Embryonic facial prominence (tissue), 1 donor: ENCODE measurements at regions not wholly inside any gene's neighbourhood (a gene's known extent, or its start where the extent isn't known, plus 50 kb on each side); places are given as distances from the start of the nearest gene placed in this dataset.

Experiments
- DNase-seq: peaks from one replicate; pipeline ENCODE4 v3.0.0-alpha.2; 2016; ENCODE audit errors: extremely low spot score

DNA sequence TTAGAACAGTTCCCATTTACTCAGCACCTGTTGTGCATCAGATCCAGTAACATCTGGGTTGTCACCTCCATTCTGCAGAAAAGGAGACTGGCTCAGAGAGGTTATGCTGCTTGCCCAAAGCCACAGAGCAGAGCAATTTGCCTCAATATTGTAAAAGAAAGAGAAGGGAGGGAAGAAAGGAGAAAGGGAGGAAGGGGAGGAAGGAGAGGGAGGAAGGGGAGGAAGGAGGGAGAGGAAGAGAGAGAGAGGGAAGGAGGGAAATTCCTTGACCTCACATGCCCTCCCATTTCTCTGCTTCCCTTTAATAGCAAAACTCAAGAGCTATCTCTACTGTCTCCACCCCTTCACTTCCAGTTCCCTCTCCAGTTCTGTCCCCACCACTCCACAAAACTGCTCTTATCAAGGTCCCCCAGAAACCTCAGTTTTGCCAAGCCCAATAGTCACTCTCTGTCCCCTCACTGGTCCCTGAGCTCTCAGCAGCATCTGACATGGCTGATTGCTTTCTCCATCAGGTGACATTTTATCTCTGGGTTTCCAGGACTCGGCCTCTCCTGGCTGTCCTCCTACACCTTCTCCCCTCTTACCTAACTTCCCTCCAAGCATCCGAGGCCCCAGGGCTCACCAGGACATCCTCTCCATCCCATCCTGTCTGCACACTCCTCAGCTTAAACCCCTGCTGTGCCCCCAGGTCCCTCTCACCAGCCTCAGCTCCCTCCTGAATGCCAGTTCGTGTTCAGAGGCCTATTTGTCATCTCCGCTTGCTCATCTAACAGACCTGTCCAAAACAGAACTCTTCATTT, 104.7 kb upstream of the LINGO1 start:
- DNase-seq = no peak

DNA sequence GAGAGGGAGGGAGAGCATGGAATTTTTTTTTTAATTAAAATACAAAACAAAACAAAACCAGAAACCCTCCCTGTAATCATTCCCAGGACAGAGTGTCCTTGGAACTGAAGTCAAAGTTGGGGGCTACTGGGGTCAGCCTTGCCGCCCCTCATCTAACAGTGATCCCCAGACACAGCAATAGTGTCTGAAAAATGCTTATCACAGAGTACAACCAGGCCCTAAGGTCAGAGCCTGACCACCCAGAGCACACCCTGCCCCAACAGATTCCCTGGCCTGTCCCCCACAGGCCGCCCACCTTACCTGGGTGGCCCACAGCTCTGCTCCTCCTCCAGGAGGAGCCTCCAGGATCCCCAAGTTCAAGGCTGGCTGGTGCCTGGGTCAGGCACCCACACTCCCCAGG, 101.6 kb upstream of the LINGO1 start:
- DNase-seq = no peak

DNA sequence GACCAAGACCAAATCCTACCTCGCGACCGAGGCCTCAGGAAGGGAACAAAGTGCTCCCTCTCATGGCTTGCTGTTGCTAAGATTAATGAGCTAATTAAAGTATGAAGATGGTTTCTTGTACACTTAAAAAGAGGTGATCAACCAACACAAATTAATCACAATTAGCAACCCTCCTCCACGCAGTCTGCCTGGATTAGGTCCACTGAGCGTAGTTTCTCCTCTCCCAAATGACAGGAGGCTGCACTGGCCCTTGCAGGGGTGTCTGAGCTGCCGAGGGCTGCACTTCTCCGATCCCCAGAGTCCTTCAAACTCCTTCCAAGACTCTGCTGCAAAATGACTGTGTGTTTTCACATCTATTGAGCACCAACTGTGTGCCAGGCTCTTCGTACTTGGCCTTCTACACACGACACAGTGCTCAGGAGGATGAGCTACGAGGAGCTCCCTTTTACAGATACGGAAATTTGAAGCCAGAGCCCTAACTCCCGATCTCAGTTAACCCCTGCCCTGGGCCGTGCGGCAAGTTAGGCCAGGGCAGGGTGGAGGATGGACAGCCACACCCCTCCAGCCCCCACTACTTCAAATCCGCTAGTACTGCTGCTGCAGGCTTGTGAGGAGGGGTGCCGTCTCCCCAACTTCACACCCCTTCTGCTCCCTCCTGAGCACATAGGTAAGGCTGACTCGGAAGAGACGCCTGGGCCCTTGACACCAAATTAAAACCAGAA, 101.0 kb upstream of the LINGO1 start:
- no peak for DNase-seq

DNA sequence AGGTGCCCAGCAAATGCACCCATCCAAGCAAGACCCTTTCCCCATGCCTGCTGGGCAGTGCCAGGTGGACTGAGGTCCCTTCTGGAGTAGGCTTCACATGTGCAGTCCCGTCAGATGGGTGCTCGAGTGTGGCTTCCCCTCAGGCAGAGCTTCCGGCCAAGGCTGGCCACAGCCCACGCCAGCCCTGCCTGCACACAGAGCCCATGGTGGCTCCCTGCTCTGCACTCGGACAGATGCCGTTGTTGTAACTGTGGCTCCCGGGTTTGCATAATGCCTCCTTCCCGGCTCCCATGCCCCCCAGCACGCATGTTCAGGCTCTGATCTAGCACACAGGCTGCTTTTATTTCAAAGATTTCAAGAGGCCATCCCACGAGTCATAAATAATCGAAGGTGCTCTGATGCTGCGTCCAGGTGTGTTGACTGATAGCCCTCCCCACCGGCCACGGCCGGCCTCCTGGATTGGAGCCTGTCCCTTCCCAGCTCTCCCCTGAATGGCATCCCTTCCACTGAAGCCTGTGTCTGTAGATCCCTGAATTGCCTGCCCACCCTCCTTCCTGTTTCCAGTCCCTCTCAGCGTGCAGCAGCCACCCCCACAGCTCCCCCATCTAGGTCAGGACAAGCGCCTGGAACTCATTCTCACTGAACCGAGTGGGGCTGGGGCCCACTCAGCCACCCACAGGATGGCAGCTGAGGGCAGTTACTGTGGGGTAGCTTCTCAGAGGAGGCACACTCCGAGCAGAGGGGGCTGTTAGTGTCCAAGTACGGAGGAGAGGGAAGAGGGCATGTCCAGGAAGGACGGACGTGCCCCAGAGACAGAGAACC, 100.0 kb upstream of the LINGO1 start:
- DNase-seq = no peak

DNA sequence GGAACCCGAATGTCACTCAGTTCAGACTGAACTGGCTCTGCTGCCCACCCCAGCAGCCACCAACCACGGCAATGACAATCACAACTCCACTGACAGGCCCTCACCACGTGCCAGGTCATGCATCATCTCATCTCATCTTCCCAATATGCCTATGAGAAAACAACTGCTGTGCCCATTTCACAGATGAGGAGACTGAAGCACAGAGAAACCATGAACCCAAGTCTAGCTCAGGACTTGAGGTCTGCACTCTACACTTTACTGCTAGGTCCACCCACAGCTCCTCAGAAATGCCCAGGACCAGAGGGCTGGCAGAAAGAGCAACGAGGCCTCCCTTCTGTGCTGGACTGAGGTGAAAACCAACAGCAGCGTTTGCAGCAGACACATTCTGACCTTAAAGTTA, 99.2 kb upstream of the LINGO1 start:
- no peak for DNase-seq

DNA sequence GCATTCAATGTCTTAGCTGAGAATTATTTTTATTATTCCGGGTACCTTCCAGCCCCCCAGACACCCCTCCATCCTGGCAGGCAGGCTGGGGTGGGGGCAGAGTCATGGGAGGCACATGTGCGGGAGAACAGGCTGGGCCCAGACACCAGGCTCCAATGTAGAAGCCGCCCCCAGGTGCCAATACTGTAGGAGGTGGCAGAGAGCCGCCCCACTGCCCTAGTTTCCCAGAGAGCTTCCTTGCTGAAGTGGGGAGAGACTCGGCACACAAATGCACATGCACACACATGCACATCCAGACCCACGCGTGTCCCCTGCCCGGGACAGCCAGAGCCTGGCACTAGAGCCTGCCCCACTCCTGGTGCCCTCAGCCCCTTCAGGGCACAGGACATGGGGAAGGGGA, 98.4 kb upstream of the LINGO1 start:
- no peak for DNase-seq

DNA sequence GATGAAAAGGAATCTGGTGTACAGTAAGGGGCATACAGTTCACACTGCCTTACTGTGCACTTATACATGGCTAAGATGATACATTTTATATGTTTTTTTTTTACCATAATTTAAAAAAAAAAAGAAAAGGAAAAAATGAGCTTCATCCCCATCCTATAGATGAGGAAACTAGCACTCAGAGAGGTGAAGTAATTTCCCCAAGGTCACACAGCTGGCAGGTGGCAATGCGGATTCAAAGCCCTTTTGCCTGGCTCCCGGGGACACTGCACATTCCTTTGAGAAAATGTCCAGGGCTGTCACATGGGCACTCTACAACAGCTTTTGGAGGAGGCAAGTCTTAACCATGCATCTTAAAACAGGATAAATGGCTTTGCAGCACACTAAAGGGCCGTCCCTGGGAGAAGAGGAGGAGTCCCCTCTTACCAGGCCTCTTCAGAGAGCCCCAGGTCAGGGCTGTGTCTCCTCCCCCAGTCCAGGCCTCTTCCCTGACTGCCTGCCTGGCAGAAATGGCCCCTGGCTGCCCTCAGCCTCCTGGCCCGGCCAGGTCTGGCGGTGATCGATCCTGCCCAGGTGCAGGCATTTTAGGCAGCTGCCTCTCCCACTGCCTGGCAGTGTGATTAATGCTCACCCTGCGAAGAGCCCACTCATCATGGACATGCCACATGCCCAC, 95.1 kb upstream of the LINGO1 start:
- no peak for DNase-seq

DNA sequence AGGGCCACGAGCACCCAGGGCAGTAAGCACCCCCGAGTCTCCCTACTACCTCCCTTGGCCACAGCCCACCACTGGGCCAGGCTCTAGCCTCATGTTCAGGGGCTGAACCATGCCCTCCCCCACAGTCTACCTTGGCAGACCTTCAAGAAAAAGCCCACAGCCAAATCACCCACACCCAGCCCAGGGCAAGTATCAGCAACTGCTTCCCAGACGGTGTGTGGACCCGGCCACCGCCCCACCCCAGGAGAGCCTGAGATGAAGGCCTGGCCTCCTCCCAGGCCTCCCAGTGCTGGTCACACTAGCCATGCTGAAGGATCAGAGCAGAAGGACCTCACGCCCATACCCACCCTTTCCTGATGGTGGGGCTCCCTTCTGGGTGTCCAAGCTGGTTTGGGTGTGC, 92.0 kb upstream of the LINGO1 start:
- DNase-seq = no peak

DNA sequence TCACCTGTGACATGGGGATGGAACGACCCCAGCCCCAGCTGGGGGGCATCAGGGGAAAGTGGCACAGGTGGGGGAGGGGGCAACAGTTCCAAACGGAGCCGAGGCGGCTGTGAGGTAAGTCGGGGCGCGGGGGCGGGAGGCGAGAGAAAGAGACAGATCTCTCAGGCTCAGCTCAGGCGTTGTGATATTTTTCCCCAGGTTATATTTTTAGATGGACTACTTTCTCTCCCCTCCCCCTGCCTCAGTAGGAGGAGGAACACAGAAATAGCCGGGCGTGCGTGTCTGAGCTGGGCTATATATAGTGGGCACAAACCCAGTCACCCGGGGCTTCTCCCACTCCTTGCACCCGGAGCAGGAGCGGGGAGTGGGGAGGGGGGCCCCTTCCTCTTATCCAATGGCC, 91.0 kb upstream of the LINGO1 start:
- no peak for DNase-seq

DNA sequence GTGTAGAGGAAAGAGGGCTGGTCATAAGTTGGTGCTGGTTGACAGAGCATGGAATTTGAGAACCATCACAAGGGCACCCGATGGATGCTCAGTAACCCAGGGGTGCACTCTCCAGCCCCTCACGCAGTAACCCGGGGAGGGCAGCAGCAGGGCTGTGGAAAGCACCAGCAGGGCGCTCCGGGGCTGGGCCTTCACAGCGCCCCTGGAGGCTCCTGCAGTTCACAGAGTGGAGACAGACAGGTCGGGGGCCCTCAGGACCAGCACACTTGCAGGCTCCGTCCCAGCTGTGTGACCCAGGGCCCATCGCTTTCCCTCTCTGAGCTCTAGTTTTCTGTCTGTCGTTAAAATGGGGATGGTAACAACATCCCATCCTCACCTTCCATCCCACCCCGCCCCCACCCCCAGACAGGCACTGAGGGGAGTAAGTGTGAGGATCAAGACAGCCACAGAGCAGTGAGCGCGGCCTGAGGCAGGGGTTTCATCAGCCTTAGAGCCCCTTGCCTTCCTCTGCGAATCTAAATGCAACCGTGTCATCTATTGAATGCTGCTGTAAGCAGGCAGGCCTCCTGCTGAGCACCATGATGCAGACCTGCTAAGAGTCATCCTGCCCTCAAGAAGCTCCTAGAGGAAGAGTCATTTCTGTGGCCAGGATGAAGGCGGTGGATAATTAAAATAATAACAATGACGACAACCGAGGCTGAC, 90.2 kb upstream of the LINGO1 start:
- no peak for DNase-seq

DNA sequence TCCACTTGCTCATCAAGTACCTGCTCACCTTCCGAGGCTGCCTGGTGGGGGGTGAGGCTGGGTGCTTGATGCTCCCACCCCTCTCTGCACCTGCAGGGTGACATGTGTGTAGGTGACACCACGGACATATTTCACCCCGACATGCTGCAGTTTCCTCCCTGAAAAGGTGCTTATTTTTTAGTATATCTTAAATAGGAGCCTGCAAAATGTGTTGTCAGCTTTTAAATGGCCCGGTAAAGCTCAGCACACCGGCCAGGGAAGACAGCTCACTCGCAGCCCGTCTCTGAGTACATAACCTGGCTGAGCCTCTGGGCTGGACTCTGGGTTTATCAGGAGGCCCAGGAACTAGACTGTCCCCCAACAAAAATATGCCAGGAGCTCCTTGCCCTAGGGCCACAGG, 89.3 kb upstream of the LINGO1 start:
- DNase-seq = no peak

DNA sequence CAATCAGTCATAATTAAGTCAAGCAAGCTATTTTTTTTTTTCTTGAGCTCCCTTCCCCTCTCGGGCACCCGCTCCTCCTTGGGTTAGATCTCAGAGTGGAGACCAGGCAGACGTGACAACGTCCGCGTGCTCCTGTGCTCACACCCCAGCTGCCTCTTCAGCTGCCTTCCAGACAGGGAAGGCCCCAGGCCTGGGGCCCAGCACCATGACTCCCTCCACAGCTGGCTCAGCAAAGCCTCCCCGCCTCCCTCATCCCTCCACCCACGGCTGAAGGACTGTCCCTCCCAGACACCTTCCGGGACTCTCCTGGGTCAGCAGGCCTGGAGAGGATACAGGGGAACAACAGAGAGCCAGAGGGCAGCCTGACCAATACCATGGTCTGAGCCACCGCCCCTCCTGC, 87.9 kb upstream of the LINGO1 start:
- DNase-seq = no peak

DNA sequence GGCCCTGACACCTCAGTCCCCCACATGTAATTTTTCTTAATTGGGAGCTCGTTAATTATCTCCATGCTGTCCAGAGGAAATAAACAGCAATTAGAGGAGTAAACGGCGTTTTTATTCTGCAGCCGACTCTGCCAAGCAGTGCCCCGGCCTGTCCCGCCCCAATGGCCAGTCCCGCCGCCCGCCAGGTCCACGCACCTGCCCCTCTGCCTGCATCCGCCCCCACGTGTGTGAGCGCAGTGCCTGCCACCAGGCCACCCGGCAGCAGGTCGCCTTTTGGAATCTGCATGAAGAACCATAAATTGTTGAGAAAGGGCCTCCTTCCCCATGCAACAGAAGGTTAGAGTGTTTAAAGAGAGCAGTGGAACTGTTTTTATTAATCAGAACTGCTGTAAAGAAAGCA, 87.5 kb upstream of the LINGO1 start:
- DNase-seq = no peak

DNA sequence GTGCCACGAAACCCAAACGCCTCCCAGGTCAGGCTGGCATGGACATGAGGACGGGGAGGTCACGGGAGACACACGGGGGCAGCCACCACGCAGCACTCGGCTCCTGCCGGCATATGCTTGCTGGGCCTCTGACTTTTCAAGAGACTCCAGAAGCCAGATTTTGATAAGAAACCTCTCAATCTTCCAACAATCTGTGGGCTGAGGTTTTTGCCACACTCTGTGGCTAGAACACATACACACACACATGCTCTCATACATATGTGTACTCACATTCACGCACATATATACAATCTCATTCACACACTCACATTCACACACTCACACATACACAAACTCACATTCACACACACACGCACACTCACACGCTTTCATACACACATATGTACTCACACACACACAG, 86.7 kb upstream of the LINGO1 start:
- DNase-seq = no peak

DNA sequence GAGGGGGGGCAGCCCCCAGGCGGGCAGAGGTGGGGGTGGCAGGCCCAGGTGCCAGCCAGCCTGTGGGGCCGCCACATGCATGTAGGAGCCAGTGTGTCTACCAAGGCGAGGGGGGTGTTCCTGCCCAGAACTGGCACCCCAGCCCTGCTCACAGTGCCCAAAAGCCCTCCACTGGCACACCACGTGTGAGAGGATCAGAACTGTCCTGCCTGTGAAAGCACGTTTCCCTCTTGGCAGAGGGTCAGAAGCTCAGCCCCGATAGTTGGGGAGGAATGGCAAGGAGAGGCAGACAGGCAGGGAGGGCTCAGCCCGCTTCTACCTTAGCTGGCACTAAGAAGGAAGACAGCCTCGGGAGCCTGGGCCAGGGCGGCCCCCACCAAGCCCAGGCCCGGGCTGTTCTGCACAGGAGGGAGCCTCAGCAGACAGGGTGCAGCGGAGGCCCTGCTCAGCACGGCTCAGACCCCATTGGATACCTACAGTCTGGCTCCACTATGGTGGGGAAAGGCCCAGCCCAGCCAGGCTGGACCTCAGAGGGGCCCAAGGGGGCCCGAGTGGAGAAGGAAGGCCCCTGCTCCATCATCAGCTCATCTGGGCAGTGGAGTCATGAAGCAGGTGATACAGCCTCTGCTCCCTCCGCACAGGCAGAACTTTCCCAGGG, 84.8 kb upstream of the LINGO1 start:
- DNase-seq = no peak

DNA sequence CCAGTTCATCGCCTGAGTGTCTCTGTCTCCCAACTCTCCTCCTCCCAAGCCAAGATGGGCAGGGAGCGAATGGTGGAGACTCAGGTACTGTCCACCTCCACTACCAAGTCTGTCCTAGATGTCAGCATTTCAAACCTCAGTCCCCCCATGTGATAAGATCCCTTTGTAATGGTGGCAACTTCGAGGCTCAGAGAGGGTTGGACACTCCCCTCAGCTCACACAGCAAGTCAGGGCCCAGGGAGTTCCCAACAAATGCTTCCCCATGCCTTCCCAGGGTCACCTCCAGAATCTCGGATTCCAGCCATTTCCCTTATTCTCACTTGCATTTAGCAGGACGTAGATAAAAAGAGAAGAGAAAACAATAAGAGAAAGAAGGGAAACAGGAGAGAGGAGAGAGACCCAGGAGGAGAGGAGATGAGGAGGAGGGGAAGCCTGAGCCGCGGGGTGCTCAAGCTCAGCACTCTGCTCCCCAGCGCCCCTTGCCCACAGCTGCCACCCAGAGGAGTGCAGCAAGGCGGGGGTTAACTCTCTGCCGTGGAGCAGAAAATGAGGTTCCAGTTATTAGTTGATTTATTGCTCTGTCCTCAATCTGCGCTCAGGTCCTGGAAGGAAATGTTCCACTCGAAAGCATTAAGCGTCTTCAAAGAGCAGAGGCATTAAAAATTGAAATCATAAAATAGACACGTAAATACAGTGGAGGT, 84.1 kb upstream of the LINGO1 start:
- DNase-seq = no peak

DNA sequence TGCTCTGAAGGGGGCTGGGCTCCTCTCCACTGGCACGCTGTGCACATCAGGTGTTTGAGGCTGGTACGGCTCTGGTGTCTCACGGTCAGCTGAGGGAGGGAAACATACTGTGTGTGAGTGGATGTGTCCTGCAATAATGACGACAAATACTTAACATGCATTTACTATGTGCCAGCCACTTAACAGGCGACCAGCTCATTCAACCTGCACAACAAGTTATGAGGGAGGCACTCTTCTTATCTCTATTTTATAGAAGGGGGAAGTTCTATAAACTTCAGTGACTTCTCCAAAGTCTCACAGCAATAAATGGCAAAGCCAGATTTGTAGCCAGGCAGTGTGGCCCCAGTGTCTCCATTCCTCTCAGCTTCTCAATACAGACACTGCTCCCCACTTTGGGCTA, 83.1 kb upstream of the LINGO1 start:
- no peak for DNase-seq

DNA sequence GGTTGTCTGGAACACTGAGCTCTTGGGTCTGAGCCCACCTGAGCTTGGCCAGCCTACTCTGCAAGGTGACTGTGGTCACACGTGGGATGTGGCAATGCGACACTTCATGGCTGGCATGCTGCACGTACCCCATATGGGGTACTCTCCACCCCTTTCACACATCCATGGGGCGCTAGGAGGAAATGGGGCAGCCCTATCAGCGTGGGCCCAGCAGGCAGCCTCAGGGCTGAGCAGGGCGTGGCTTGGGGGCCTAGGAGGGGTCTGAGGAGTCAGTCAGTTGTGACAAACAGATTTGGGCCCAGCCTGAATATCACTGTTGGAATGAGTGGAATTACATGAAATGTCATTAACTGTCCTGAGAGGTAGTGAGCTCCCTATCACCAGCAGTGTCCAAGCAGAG, 82.3 kb upstream of the LINGO1 start:
- DNase-seq = no peak

DNA sequence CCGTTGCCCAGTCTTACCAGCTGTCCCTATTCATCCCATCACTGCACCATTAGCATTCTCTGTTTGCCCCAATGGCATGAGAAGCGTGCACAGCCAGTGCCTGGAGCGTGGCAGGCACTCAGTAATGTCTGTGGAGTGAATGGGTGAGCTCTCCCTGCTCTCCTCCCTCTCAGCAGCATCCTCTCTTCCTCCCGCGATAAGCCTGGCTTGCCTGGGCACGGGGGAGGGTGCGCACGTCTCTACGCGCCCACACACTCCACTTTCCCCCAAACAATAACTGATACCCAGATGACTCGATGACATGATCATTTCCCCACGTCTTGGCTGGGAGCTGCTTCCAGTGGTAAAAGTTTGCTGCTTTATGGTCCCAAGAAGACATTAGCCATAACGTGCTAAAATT, 81.8 kb upstream of the LINGO1 start:
- DNase-seq = no peak

DNA sequence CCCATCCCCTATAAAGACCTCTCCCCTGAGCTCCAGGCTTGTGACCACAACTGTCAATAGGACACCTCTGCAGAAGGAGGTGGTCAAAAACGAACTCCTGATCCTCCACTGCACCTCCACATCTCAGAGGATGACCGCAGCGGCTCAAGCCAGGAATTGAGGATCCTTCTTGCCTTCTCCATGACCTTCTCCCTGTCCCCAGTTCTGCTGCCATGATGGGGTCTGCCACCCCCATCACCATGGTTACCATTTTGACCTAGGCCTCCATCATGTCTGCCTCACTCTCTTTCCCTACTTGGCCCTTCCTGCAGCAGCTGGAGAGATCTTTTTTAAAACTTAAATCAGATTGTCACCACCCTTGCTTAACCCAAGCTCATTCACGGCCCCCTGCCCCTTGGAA, 81.3 kb upstream of the LINGO1 start:
- no peak for DNase-seq
